Large intestine (tissue), 3 donors: ENCODE measurements at regions not wholly inside any gene's neighbourhood (a gene's known extent, or its start where the extent isn't known, plus 50 kb on each side); places are given as distances from the start of the nearest gene placed in this dataset.

ENCODE experiments used
- DNase-seq, 2 donors: peaks; one replicate each; pipeline versions ENCODE4 v3.0.0 to v3.0.0-alpha.2; 2013
- H3K27ac ChIP-seq: one replicate; pipeline ENCODE4 v1.5.1; 2013; ENCODE audit warnings: low read length
- H3K27me3 ChIP-seq: 2 replicates; pipeline ENCODE4 v1.6.1; 2013; ENCODE audit warnings: low read length; ENCODE audit not compliant: control insufficient read depth, insufficient read depth
- H3K36me3 ChIP-seq: 2 replicates; pipeline ENCODE4 v1.6.1; 2013; ENCODE audit warnings: low read length; ENCODE audit not compliant: control insufficient read depth, insufficient read depth
- H3K4me1 ChIP-seq: one replicate; pipeline ENCODE4 v1.6.1; 2013; ENCODE audit warnings: low read length; ENCODE audit not compliant: control insufficient read depth, insufficient read depth
- H3K4me3 ChIP-seq: one replicate; pipeline ENCODE4 v1.5.1; 2013; ENCODE audit warnings: low read length
- H3K9me3 ChIP-seq: one replicate; pipeline ENCODE4 v1.6.1; 2013; ENCODE audit warnings: mild to moderate bottlenecking, low read depth, low read length, moderate library complexity; ENCODE audit not compliant: control insufficient read depth
- WGBS: methylation state at CpG from one replicate; pipeline ENCODE4 v1.1.5; 2013; ENCODE audit warnings: low lambda C conversion rate; ENCODE audit not compliant: insufficient coverage; 5-methylcytosine and 5-hydroxymethylcytosine counted together

DNA sequence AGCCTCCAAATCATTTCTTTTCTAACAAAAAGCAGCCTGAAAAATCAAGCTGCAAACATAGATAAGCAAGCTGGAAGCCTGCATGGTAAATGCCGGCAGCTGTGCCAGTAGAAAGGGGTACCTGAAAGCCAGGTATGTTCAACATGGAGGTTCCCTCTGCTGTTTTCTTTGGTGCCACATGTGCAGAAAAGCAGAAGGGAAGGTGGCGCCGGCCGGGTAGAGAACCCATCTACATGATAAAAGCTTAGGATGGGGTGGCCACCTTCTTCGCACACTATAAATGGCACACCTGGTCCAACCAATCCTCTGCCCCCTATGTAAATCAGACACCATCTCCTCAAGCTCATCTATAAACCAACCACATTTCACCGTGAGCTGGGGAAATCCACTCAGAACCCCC, 268.9 kb upstream of the IRX2 start:
- Histone ChIP-seq H3K36me3 (no peaks in the 10 kb centered on the region), H3K4me1 (no peaks in the 10 kb centered on the region), H3K4me3 (no peak overlapping the region), H3K27ac (no peak overlapping the region), H3K9me3 (no peaks in the 10 kb centered on the region), H3K27me3 (no peaks in the 10 kb centered on the region)
- no peak for DNase-seq
- 90% methylated on average over 2 of the region's 6 CpGs for WGBS

DNA sequence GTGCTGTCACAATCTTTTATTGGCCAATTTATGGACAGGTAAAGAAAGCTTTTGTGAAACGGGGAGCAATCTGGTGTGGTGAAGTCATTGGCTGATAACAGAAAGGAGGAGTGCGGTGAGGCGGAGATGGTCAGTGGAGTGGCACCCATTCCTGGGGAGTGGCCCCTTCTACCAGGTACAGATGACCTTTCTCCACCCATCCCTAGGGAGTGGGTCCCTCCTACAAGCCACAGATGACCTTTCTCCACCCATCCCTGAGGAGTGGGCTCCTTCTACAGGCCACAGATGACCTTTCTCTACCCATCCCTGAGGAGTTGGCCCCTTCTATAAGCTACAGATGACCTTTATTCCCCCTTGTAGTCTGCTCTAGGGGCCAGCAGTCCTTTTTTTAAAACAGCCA, 267.6 kb upstream of the IRX2 start:
- no peaks in the 10 kb centered on the region for H3K4me1 ChIP-seq
- H3K36me3 ChIP-seq, result no peaks in the 10 kb centered on the region
- no CpG with 5 or more reads among the region's 3 CpGs for WGBS
- no peak overlapping the region for H3K4me3 ChIP-seq
- no peak overlapping the region for H3K27ac ChIP-seq
- no peaks in the 10 kb centered on the region for H3K27me3 ChIP-seq
- DNase-seq, result no peak
- H3K9me3 ChIP-seq, result no peaks in the 10 kb centered on the region

DNA sequence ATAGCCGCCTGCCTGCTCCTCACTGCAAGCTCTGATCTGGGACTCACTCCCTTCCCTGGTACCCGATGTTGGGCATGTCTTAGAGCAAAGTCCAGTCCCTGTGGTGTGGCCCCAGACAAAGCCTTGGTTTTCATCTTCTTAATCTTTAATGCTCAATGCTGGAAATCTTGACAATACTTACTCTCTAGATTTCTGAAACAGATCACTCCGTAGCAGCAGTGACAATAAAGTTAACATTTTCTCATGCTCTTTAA, 260.2 kb upstream of the IRX2 start:
- Histone ChIP-seq H3K9me3 (peaks cover 6% of the 10 kb centered on the region), H3K36me3 (no peaks in the 10 kb centered on the region), H3K4me1 (no peaks in the 10 kb centered on the region), H3K4me3 (no peak overlapping the region), H3K27me3 (no peaks in the 10 kb centered on the region), H3K27ac (no peak overlapping the region)
- 91% methylated on average over 1 of the region's 3 CpGs for WGBS
- DNase-seq, result no peak

DNA sequence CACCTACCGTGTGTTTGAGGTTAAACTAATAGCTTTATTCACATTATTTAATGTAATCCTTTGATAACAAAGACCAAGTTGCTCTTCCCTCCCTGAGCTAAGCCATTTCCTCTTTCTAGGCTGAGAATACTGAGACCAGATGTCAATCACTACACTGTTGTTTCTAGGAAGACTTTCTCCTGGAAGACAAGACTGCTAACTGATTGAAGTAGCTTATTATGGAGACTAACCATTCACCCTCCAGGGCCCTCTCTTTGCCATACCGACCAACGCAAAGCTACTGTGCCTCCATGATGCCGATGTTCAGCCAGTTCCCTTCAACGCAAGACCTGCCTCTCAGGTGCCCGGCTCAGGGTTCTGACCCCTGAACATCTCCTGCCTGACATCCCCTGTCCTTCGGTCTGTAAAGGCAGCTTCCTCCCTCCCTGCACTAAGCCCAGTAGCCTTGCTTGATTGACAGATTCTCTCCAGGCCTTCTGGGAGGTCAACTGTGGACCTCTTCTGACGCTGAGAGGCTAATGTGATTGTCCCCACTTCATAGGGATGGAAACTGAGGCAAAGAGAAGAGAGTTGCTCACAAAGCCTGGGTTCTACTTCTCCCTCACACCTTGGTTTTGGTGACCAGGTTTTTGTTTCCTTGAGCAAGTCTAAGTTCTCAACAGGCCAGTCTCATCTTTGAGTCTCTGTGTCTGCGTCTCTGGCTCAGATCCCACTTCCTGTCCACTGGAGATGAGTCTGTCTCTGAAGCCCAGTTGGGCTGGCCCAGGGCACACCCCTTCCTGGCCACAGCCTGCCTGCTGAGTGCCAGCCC, 259.7 kb upstream of the IRX2 start:
- no peak overlapping the region for H3K4me3 ChIP-seq
- H3K27ac ChIP-seq, result no peak overlapping the region
- no peak for DNase-seq
- H3K36me3 ChIP-seq, result no peaks in the 10 kb centered on the region
- WGBS, result no CpG with 5 or more reads among the region's 9 CpGs
- no peaks in the 10 kb centered on the region for H3K4me1 ChIP-seq
- H3K27me3 ChIP-seq, result no peaks in the 10 kb centered on the region
- peaks cover 6% of the 10 kb centered on the region for H3K9me3 ChIP-seq

DNA sequence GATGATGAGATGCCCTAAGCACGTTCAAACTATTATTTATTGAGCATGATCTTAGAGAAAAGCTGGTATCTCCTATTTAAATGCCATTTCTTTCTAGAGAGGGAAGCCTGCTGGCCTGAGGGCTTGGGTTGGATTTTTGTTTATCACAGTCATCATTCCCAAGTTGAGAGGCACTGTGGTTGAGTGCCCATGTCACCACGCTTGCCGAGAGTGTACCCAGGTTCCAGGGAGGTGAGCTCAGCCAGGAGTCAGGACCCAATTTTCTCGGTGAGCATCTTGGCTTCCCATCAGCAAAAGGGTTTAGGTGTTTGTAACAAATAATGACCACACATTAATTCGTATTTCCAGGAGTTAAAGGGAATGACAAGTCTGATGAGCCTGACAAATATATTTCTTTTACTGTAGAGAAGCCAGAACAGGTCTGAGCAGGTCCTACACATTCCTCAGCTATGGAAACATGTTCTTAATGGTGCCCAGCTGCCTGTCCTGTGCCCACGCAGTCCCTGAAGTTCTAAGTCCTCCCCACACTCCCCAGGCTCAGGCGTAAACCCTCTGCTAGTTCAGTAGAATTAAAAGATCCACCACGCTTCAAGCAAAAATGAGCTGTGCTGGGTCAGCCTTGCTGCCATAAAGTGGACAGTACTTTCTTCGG, 258.9 kb upstream of the IRX2 start:
- DNase-seq, result no peak
- WGBS, result 80% methylated on average over 1 of the region's 9 CpGs
- Histone ChIP-seq H3K4me3 (no peak overlapping the region), H3K27me3 (no peaks in the 10 kb centered on the region), H3K27ac (no peak overlapping the region), H3K9me3 (peaks cover 6% of the 10 kb centered on the region), H3K4me1 (no peaks in the 10 kb centered on the region), H3K36me3 (no peaks in the 10 kb centered on the region)

DNA sequence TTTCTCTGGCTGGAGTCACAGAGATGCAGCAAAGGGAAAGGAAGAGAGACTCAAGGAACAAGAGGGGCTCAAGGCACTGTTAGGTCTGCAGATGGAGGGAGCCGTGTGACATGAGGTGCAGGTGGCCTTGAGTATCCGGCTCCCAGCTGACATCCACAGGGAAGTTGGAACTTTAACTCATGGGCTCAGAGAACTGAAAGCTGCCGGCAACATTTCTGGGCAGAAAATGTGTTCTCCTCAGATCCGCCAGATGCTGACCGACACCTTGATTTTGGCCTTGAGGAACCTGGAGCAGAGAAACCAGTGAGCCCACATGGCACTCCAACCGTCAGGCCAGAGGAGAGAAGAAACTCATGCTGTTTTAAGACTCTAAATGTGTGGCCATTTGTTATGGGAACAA, 258.1 kb upstream of the IRX2 start:
- no CpG with 5 or more reads among the region's 6 CpGs for WGBS
- Histone ChIP-seq H3K27me3 (no peaks in the 10 kb centered on the region), H3K36me3 (no peaks in the 10 kb centered on the region), H3K9me3 (peaks cover 6% of the 10 kb centered on the region), H3K4me3 (no peak overlapping the region), H3K4me1 (no peaks in the 10 kb centered on the region), H3K27ac (no peak overlapping the region)
- DNase-seq, result no peak

DNA sequence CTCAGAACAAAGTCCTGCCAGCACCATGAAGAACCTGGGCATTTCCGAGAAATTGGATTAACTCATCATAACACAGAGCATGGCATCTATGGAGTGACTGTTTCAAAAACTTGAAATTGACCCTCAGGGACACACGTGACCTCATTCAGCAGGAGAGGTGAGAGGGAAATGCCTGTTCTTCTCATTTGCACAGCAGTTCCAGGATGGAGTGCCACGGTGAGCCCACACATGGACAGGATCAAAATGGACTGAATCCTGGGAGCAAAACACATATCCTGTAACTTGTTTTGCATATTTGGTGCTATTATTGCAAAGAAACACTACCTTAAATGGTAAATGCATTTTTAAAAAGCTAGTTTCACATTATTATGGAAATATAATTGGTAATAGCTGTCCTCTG, 256.1 kb upstream of the IRX2 start:
- H3K27me3 ChIP-seq, result no peaks in the 10 kb centered on the region
- H3K4me1 ChIP-seq, result no peaks in the 10 kb centered on the region
- DNase-seq, result no peak
- peaks cover 7% of the 10 kb centered on the region for H3K9me3 ChIP-seq
- no peaks in the 10 kb centered on the region for H3K36me3 ChIP-seq
- 100% methylated on average over 1 of the region's 3 CpGs for WGBS
- H3K27ac ChIP-seq, result no peak overlapping the region
- H3K4me3 ChIP-seq, result no peak overlapping the region

DNA sequence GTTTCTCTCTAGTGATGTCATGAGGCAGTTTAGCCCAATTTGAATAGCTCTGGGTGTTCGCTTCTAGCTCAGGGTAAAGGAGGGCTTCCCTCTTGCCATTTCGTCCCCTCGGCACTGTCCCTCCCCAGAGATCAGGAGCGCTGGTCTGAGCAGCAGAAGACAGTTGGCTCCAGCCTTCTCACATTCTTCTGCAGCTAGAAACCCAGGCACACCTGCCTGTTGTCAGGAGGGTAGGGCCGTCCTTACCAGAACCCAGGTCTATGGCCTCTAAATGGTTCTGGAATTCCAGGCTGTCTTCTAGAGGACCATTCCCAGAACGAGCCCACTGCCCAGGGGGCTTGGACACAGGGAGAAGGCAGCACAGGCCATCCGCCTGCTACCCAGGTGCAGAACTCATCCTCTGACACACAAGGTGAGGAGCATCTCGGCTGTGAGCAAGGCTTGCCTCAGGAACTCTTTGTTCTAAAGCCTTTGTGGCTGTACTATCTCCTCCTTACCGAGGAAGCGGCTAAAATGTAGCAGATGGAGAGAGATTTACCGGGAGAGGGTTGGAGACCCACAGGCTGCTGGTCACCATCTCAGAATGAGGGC, 255.6 kb upstream of the IRX2 start:
- WGBS, result no CpG with 5 or more reads among the region's 11 CpGs

DNA sequence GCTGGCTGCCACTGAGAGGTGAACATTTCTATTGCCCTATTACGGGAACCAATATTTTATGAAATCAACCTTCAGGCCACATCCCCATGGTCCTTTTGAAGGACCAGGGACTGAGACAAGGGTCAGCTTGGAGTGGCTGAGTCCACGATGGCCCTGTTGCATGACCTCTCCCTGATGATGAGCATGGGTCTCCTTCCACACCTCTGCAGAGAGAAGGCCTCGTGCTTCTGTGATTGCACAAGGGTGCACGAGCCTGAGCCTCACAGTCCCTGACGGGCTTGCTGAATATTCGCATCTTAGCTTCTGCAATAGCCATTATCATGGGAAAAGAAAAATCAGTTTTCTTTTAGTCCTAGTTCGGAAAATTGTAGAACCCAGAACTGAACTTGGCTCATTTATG, 255.0 kb upstream of the IRX2 start:
- H3K27ac ChIP-seq, result no peak overlapping the region
- no peaks in the 10 kb centered on the region for H3K27me3 ChIP-seq
- no peaks in the 10 kb centered on the region for H3K4me1 ChIP-seq
- H3K9me3 ChIP-seq, result peaks cover 4% of the 10 kb centered on the region
- no peak for DNase-seq
- WGBS, result no CpG with 5 or more reads among the region's 7 CpGs
- no peak overlapping the region for H3K4me3 ChIP-seq
- no peaks in the 10 kb centered on the region for H3K36me3 ChIP-seq

More for the DNA sequence above, 255.6 kb upstream of the IRX2 start:
- DNase-seq, result no peak
- Histone ChIP-seq H3K9me3 (peaks cover 5% of the 10 kb centered on the region), H3K36me3 (no peaks in the 10 kb centered on the region), H3K4me3 (no peak overlapping the region), H3K27me3 (no peaks in the 10 kb centered on the region), H3K4me1 (no peaks in the 10 kb centered on the region), H3K27ac (no peak overlapping the region)

DNA sequence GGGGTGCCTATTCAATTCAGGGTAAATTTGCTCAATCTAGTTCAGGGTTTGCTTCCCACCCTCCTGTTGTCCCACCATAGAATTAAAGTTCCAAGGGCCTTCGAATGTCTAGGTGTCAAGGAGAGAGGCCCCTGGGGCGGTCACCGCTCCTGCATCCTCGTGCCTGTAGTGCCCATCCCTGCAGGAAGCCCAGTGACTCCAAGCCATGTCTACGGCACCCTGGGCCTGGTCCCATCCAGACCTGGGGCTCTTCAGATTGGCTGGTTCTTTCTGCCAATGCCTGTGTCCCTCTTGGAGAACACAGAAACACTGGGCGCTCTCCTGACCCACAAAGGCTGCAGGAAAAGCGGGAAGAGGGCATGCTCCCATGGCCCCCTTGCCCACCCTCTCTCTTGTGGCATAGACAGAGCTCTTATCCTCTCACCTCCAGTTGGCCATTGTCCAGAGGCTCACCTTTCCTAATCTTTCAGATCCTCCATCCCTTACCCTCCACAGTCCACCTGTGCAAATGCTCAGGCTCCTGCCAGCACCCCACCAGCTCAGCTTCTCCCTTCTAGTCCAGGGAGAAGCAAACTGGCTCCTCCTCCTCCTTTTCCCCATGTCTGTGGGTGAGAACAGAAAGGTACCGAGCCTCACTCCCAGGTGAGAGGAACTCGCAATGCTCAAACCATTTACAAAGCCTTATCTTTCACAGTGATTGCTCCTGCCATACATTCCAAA, 253.0 kb upstream of the IRX2 start:
- H3K4me1 ChIP-seq, result no peaks in the 10 kb centered on the region
- no peaks in the 10 kb centered on the region for H3K36me3 ChIP-seq
- peaks cover 2% of the 10 kb centered on the region for H3K9me3 ChIP-seq
- H3K27me3 ChIP-seq, result no peaks in the 10 kb centered on the region
- no peak overlapping the region for H3K27ac ChIP-seq
- no CpG with 5 or more reads among the region's 9 CpGs for WGBS
- H3K4me3 ChIP-seq, result no peak overlapping the region
- no peak for DNase-seq
